ENCODE measurements at regions not wholly inside any gene's neighbourhood (a gene's known extent, or its start where the extent isn't known, plus 50 kb on each side); places are given as distances from the start of the nearest gene placed in this dataset.

- TF ChIP-seq CTCF (IDR thresholded peaks at IDR 0.05; ENCODE audit: partially characterized antibody, unreplicated experiment) = no peak
- Mint-ChIP-seq H3K9me3 (ENCODE audit: unreplicated experiment) (no peaks in the 10 kb centered on the region), H3K27me3 (ENCODE audit: unreplicated experiment) (no peaks in the 10 kb centered on the region), H3K36me3 (ENCODE audit: unreplicated experiment) (no peaks in the 10 kb centered on the region), H3K4me3 (ENCODE audit: unreplicated experiment) (no peak overlapping the region), H3K4me1 (ENCODE audit: low read depth, unreplicated experiment) (no peaks in the 10 kb centered on the region), H3K27ac (ENCODE audit: unreplicated experiment) (no peak overlapping the region)
- DNase-seq = no peak
These were observed 201.7 kb upstream of the TARS1 start for GRCh38 chr5:33238826-33239695.

GRCh38 chr5:33240558-33240957 lies 200.2 kb upstream of the TARS1 start:
- no peak for TF ChIP-seq CTCF (IDR thresholded peaks at IDR 0.05; ENCODE audit: partially characterized antibody, unreplicated experiment)
- H3K9me3 Mint-ChIP-seq (ENCODE audit: unreplicated experiment) = no peaks in the 10 kb centered on the region
- no peaks in the 10 kb centered on the region for H3K4me1 Mint-ChIP-seq (ENCODE audit: low read depth, unreplicated experiment)
- DNase-seq = no peak
- H3K27me3 Mint-ChIP-seq (ENCODE audit: unreplicated experiment) = no peaks in the 10 kb centered on the region
- no peak overlapping the region for H3K27ac Mint-ChIP-seq (ENCODE audit: unreplicated experiment)
- no peak overlapping the region for H3K4me3 Mint-ChIP-seq (ENCODE audit: unreplicated experiment)
- no peaks in the 10 kb centered on the region for H3K36me3 Mint-ChIP-seq (ENCODE audit: unreplicated experiment)

- no peaks in the 10 kb centered on the region for H3K4me1 Mint-ChIP-seq (ENCODE audit: low read depth, unreplicated experiment)
- no peak overlapping the region for H3K27ac Mint-ChIP-seq (ENCODE audit: unreplicated experiment)
- no peaks in the 10 kb centered on the region for H3K27me3 Mint-ChIP-seq (ENCODE audit: unreplicated experiment)
- H3K9me3 Mint-ChIP-seq (ENCODE audit: unreplicated experiment) = no peaks in the 10 kb centered on the region
- no peak for DNase-seq
- H3K36me3 Mint-ChIP-seq (ENCODE audit: unreplicated experiment) = no peaks in the 10 kb centered on the region
- no peak for TF ChIP-seq CTCF (IDR thresholded peaks at IDR 0.05; ENCODE audit: partially characterized antibody, unreplicated experiment)
- no peak overlapping the region for H3K4me3 Mint-ChIP-seq (ENCODE audit: unreplicated experiment)
These were observed 199.0 kb upstream of the TARS1 start for GRCh38 chr5:33241802-33242201.

GRCh38 chr5:33242277-33242676 lies 198.5 kb upstream of the TARS1 start:
- no peak for DNase-seq
- Mint-ChIP-seq H3K27ac (ENCODE audit: unreplicated experiment) (no peak overlapping the region), H3K4me1 (ENCODE audit: low read depth, unreplicated experiment) (no peaks in the 10 kb centered on the region), H3K36me3 (ENCODE audit: unreplicated experiment) (no peaks in the 10 kb centered on the region), H3K27me3 (ENCODE audit: unreplicated experiment) (no peaks in the 10 kb centered on the region), H3K4me3 (ENCODE audit: unreplicated experiment) (no peak overlapping the region), H3K9me3 (ENCODE audit: unreplicated experiment) (no peaks in the 10 kb centered on the region)
- no peak for TF ChIP-seq CTCF (IDR thresholded peaks at IDR 0.05; ENCODE audit: partially characterized antibody, unreplicated experiment)

- no peak for TF ChIP-seq CTCF (IDR thresholded peaks at IDR 0.05; ENCODE audit: partially characterized antibody, unreplicated experiment)
- H3K9me3 Mint-ChIP-seq (ENCODE audit: unreplicated experiment) = no peaks in the 10 kb centered on the region
- H3K27ac Mint-ChIP-seq (ENCODE audit: unreplicated experiment) = no peak overlapping the region
- H3K4me1 Mint-ChIP-seq (ENCODE audit: low read depth, unreplicated experiment) = no peaks in the 10 kb centered on the region
- H3K36me3 Mint-ChIP-seq (ENCODE audit: unreplicated experiment) = no peaks in the 10 kb centered on the region
- no peaks in the 10 kb centered on the region for H3K27me3 Mint-ChIP-seq (ENCODE audit: unreplicated experiment)
- H3K4me3 Mint-ChIP-seq (ENCODE audit: unreplicated experiment) = no peak overlapping the region
- no peak for DNase-seq
These were observed 196.2 kb upstream of the TARS1 start for GRCh38 chr5:33244441-33245150.
